Glomerular visceral epithelial cell (primary cell): ENCODE measurements at regions not wholly inside any gene's neighbourhood (a gene's known extent, or its start where the extent isn't known, plus 50 kb on each side); places are given as distances from the start of the nearest gene placed in this dataset.
A peak's percentile ranks its signal among the peaks of the same experiment; 100 is the strongest.
"Not testable (repeated sequence)": the region's sequence is repeated elsewhere in the genome, so short reads cannot be mapped to it uniquely, and the experiment has no call there.

ENCODE experiments used
- DNase-seq: peaks from one replicate; pipeline ENCODE4 v3.0.0-alpha.2; 2016; ENCODE audit errors: extremely low spot score

- DNase-seq = peak; percentile 70
These were observed 116.1 kb downstream of the VEGFA start for GRCh38 chr6:43886067-43886461.

DNA sequence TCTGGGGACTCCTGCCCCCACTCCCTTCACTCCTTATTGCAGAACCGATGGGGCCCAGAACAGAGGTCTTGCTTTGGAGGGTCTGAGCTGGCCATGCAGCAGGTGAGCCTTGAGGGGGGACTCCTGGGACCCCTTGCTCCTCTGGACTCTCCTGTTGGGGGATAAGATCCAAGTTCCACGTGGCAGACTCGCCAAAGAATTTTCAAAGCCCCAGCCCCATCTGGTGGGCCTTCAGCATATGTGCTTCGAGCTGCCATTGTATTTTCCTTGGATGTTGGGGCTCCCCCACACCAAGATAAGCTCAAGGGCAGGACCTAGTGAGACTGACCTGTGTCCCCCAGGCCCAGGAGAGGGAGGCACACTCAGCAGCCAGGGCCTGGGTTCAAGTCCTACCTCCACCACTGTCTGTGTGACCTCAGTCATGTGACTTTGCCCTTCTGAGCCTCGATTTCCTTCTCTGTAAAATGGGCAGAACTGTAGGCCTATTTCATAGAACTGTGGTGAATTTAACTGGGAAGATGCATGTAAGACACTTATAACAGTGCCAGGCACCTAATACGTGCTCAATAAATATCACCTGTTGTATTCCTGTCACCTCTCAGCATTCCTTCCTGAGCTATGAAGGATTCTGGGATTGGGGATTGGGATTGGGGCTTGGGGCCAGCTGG, 115.5 kb downstream of the VEGFA start:
- no peak for DNase-seq

DNA sequence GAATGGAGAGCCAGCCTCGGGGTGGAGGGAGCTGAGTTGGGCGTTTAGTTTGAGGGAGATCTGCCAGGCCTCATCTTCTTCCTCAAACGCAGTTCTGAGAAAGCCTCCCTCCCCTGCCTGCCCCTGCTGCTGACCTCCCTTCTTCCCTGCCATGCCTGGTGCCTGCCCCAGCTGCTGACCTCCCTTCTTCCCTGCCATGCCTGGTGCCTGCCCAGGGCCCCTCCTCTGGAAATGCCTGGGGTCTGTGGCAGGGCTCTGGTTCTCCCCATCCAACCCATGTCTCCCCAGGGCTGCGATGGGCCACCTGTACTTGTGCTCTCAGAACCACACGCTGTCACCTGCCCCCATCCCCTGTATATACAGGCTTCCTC, 114.6 kb downstream of the VEGFA start:
- no peak for DNase-seq

DNA sequence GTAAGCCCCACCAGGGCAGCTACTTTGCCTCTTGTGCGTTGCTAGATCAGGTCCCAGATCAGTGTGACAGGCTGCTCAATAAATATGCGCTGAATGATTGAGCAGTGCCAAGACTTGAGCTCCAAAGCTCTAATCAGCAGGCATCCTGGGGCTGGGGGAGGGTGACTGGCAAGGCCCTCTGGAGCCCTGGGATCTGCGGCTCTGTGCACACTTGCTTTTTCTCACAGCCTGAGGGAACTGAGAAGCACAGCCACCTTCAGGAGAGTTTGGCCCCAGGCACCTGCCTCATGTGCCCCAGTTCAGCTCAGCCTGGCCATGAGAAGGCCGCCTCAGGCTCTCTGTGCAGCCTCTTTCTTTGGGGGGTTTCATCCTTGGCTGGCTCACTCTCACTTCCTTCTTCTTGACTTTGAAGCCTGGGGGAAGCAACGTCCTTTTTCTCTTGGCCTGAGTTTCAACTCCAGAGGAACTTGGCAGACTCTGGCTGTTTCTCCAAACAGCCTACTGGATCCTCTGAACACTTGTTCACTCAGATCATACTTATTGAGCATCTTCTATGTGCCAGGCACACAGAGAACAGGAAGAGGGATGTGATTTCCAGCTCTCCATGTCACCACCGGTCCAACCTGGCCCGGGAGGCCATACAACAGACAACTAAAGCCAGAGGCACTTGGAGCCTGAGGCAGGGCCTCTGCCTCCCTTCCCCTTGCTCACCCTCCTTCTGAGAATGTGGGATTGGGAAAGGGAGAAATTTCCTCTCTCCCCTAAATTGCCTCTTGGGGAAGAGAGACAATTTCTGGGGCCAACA, 114.0 kb downstream of the VEGFA start:
- DNase-seq = no peak

GRCh38 chr6:43882690-43883448, 112.9 kb downstream of the VEGFA start:
- not testable (repeated sequence) for DNase-seq

DNA sequence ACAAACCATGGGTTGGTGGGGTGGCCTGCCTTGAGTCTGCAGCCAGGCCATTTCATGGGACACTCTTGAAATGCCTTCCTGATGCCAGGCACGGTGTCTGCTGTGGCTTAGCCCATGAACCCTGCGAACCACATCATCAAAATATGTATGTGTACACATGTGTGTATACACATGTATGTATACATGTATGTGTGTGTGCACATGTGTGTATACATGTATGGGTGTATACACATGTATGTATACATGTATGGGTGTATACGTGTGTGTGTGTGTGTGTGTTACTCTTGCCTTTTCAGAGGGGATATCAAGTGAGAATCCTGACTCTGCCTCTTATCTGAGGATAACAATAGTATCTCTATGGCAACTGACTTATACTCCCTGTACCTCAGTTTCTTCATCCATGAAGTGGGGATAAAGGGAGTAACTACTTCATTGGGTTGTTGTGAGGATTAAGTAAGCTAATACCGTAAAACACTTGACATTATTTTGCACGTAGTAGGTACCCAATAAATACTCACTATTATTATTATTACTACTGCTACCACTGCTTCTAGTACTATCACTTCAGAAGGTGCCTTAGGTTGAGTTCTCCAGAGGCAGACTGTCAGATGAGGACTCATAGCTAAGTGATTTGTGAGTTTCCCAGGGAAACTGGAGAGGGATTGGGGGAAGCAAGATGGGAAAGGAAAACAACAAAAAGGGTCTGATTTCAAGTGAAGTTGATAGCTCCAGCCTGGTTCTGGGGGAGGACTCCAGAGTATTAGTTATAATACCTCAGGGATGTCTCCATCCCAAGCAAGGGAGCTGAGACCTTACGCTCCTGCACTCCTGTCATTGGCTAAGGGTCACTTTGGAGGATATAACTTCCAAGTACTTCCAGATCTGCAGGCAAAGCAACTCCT, 110.5 kb downstream of the VEGFA start:
- no peak for DNase-seq

DNA sequence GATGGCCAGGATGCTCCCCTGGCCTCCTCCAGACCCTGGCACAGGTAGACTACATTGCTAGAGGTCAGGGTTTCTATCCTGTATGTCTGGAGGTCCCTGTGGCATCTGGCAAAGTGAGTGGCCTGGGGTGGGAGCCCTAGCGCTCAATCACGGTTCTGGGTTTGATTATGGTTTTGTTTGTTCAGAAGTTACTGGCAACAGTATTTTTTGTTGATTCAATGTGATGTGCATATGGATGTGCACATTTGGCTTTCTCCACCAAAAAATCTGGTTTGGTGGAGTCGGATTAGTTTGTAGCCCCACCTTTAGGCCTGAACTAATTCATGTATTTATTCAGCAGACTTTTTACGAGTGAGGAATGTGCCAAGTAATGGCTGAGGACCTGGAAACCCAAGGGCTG, 109.7 kb downstream of the VEGFA start:
- DNase-seq = no peak

- DNase-seq = no peak
These were observed 108.9 kb downstream of the VEGFA start for GRCh38 chr6:43878823-43879495.

DNA sequence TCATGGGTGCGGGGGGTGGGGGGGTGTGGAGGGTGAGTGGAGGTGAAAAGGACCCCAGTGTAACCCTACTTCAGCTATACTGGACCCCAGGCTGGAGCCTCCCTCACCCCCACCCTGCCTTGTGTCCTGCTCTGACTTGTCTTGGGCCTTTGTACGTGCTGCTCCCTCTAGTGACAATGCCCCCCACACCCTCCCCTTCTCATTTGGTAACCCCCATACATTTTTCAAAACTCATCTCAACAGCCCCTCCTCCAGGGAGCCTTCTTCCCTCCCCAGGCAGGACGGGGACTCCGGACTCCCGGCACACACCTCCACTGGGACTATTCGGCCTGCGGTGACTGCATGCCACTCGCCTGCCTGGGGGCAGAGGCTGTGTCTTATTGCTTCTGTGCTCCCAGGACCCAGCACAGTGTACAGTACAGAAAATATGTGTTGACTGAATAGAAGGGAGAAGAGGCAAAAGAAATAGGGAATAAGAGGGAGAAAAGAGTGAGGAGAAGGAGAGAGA, 108.2 kb downstream of the VEGFA start:
- DNase-seq = no peak

DNA sequence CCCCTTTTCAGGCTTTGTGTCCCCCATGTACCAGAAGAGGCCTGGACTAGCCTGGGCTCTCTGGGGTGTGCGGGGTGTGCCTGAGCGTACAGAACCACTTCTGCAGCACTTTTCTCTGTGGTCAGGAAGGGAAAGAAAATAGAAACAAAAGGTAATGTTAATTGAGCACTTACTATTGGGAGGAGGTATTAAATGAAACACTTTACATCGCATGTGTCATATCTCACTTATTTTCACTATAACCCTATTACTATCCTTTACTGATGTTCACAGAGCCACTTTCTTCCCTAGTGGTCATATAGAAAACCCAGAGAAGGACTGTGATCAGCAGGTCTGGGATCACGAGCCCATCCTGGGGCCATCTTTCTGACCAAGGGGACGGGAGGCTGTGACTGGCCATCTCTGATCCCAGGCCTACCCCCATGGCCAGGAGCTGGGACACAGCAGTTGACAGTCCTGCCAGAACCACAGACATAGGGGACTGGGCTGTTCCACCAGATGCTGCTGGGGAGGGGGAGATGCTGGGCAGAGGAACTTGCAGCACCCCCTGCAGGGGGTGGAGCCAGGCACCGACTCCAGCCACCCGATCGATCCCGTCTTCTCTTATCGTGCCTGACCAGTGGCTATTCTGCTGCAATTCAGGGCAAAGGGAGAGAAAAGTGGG, 107.6 kb downstream of the VEGFA start:
- DNase-seq = no peak

DNA sequence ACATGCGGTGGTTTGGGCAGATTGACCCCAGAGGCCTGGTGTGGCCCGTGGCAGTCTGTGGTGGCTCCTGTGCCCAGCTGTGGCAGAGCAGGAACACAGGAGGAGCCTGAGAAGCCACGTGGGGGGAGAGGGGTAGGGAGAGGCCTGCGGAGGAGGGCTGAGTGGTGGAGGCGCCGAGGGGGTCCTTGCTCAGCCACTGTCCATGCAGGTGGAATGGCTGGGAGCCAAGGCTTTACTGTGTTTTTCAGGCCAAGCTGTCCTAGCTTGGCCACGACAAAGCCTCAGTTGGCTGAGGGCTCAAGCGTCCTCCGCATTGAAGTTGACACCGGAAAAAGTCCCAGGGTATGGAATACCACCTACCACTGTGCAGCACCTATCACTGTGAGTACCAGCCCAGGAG, 107.0 kb downstream of the VEGFA start:
- no peak for DNase-seq

GRCh38 chr6:43876602-43877001, 106.6 kb downstream of the VEGFA start:
- DNase-seq = no peak

GRCh38 chr6:43875849-43876572, 106.0 kb downstream of the VEGFA start:
- no peak for DNase-seq

DNA sequence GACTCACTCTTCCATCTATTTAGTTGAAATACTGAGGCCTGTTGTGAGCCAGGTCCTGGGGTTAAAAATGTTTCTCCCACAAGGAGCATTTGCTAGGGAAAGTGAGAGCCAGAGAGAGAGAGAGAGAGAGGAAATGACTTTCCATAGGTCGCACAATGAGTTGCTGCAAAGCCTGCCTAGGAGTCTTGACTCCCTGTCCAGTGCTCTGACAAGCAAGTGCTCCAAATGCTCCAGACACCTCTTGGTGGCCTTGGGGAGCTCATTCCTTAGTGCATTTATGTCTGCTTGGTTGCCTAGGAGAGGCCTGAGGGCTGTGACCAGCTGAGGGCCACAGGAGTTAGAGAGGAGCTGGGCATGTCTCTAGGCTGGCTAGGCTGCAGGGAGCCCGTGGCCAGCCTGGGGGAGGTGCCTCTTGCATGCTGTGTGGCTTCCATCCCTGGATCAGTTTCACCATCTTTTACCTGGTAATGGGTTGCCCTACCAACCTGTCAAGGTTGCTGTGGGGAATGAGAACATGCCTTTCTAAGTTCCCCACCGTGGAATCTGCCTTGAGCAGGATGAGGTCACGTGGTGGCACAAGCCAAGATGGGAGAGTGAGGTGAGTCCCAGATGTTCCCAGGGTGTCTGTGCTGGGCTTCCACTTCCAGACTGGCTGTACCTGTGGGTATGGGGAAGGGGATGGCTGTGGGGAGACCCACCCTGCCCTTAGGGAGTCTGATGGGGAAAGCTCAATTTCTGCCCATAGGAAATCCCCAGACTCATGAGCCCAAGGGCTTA, 105.0 kb downstream of the VEGFA start:
- no peak for DNase-seq

DNA sequence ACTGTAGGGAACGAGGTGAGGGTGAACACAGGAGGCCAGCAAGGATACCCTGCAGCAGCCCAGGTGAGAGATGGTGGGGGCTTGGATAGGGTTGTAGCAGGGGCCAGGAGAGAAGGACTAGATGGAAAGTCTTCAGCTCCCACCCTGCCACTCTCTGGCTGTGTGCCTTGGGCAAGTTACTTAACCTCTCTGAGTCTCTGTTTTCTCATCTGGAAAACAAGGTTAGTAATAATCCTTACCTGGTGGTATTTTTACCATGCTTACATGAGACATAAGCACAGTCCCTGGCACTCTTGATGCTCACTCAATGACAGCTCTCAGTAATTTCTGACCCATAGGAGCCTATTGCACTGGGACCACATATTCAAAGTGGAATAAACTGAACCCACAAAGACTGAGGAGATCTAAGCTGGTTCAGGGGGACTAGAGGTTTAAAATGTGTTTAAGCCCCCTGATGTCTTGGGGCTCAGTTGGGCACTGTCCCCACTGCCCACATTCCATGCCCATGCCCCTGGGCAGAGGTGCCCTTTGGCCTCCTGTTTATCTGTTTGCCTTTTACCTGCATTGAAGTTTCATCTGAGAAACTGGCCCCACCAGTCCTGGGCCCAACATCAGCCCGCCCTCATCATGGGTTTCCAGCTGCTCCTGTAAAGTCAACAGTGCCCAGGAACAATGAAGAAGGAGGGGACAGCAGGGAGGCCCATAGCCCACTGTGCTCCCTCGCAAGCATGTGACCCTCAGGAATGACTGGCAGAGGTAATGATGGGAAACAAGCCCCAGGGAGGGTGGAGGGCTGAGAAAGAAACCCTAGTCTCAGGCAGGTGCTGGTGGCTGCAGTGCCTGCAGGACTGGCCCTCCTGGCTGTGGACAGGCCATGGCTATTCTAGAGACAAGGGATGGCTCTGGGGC, 104.0 kb downstream of the VEGFA start:
- DNase-seq = no peak

DNA sequence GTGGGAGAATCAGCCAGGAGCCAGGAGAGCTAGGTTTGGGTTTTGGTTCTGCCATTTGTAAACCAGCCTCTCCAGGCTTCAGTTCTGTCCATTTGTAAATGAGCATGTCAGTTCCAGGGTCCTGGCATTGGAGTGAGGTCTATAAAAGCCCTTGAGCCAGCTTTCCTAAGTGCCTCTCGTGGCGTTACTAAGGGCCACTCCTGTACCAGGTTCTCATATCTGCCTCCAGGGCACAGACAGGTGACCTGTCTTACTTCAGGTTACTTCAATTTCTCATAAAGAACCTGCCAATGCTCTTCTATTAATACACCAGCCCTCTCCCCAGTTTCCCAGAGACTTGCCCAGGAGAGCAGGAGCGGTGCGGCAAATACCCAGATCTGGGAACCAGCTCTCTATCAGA, 101.9 kb downstream of the VEGFA start:
- no peak for DNase-seq

- no peak for DNase-seq
These were observed 101.3 kb downstream of the VEGFA start for GRCh38 chr6:43871284-43871683.

- no peak for DNase-seq
These were observed 100.7 kb downstream of the VEGFA start for GRCh38 chr6:43870660-43871061.
